ENCODE measurements at regions not wholly inside any gene's neighbourhood (a gene's known extent, or its start where the extent isn't known, plus 50 kb on each side); places are given as distances from the start of the nearest gene placed in this dataset.

- no peak overlapping the region for H3K4me2 ChIP-seq (ENCODE audit: low read length)
- no peak overlapping the region for H2AFZ ChIP-seq (ENCODE audit: low read depth, low read length)
Observed at GRCh38 chr6:66568271-66568670, 861.2 kb upstream of the EYS start.

GRCh38 chr6:66561479-66561878, 854.5 kb upstream of the EYS start:
- no peaks in the 10 kb centered on the region for H3K9me3 ChIP-seq (ENCODE audit: insufficient read depth, low read length)
- H4K20me1 ChIP-seq (ENCODE audit: insufficient read depth, low read length): no peaks in the 10 kb centered on the region
- H3K9ac ChIP-seq (ENCODE audit: low read length): no peak overlapping the region
- no peak overlapping the region for H3K27ac ChIP-seq (ENCODE audit: low read length)
- no peaks in the 10 kb centered on the region for H3K36me3 ChIP-seq (replicated peaks; ENCODE audit: low read depth, low read length)
- H3K27me3 ChIP-seq (ENCODE audit: low read depth, low read length): no peaks in the 10 kb centered on the region
- H3K4me3 ChIP-seq (ENCODE audit: low read length): no peak overlapping the region
- no peak overlapping the region for H2AFZ ChIP-seq (ENCODE audit: low read depth, low read length)
- TF ChIP-seq CTCF (IDR thresholded peaks at IDR 0.05; ENCODE audit: low read depth, low read length): no peak
- no peak for TF ChIP-seq EZH2phosphoT487 (IDR thresholded peaks at IDR 0.05; ENCODE audit: low read depth)
- H3K4me1 ChIP-seq (ENCODE audit: low read length): no peaks in the 10 kb centered on the region
- H3K79me2 ChIP-seq (ENCODE audit: low read length): no peaks in the 10 kb centered on the region
- H3K4me2 ChIP-seq (ENCODE audit: low read length): no peak overlapping the region

More at GRCh38 chr6:66568271-66568670, 861.2 kb upstream of the EYS start:
- Histone ChIP-seq H3K36me3 (replicated peaks; ENCODE audit: low read depth, low read length) (no peaks in the 10 kb centered on the region), H3K4me3 (ENCODE audit: low read length) (no peak overlapping the region), H3K4me1 (ENCODE audit: low read length) (no peaks in the 10 kb centered on the region), H3K27me3 (ENCODE audit: low read depth, low read length) (no peaks in the 10 kb centered on the region), H3K27ac (ENCODE audit: low read length) (no peak overlapping the region), H3K9me3 (ENCODE audit: insufficient read depth, low read length) (no peaks in the 10 kb centered on the region), H4K20me1 (ENCODE audit: insufficient read depth, low read length) (no peaks in the 10 kb centered on the region), H3K9ac (ENCODE audit: low read length) (no peak overlapping the region), H3K79me2 (ENCODE audit: low read length) (no peaks in the 10 kb centered on the region)
- TF ChIP-seq CTCF (IDR thresholded peaks at IDR 0.05; ENCODE audit: low read depth, low read length): peak; percentile 17; the same call in 1 of the 2 replicates
- TF ChIP-seq EZH2phosphoT487 (IDR thresholded peaks at IDR 0.05; ENCODE audit: low read depth): no peak

- TF ChIP-seq EZH2phosphoT487 (IDR thresholded peaks at IDR 0.05; ENCODE audit: low read depth) (no peak), CTCF (IDR thresholded peaks at IDR 0.05; ENCODE audit: low read depth, low read length) (peak; percentile 45)
- H3K27ac ChIP-seq (ENCODE audit: low read length): no peak overlapping the region
- no peak overlapping the region for H3K4me3 ChIP-seq (ENCODE audit: low read length)
- no peaks in the 10 kb centered on the region for H3K36me3 ChIP-seq (replicated peaks; ENCODE audit: low read depth, low read length)
- no peaks in the 10 kb centered on the region; the same call in 1 of the 2 replicates for H3K4me1 ChIP-seq (ENCODE audit: low read length)
- H3K9ac ChIP-seq (ENCODE audit: low read length): no peak overlapping the region
- H3K9me3 ChIP-seq (ENCODE audit: insufficient read depth, low read length): peaks cover 7% of the 10 kb centered on the region; the same call in 1 of the 2 replicates
- no peak overlapping the region for H2AFZ ChIP-seq (ENCODE audit: low read depth, low read length)
- H3K79me2 ChIP-seq (ENCODE audit: low read length): no peaks in the 10 kb centered on the region
- no peaks in the 10 kb centered on the region for H4K20me1 ChIP-seq (ENCODE audit: insufficient read depth, low read length)
- no peak overlapping the region for H3K4me2 ChIP-seq (ENCODE audit: low read length)
- H3K27me3 ChIP-seq (ENCODE audit: low read depth, low read length): no peaks in the 10 kb centered on the region
Observed at GRCh38 chr6:66558189-66558588, 851.2 kb upstream of the EYS start.

- no peak overlapping the region for H2AFZ ChIP-seq (ENCODE audit: low read depth, low read length)
Observed at GRCh38 chr6:66556936-66557335, 849.9 kb upstream of the EYS start.

More at GRCh38 chr6:66556936-66557335, 849.9 kb upstream of the EYS start:
- no peaks in the 10 kb centered on the region for H3K36me3 ChIP-seq (replicated peaks; ENCODE audit: low read depth, low read length)
- no peak for TF ChIP-seq EZH2phosphoT487 (IDR thresholded peaks at IDR 0.05; ENCODE audit: low read depth)
- no peak for TF ChIP-seq CTCF (IDR thresholded peaks at IDR 0.05; ENCODE audit: low read depth, low read length)
- no peak overlapping the region for H3K9ac ChIP-seq (ENCODE audit: low read length)
- H3K27ac ChIP-seq (ENCODE audit: low read length): no peak overlapping the region
- no peaks in the 10 kb centered on the region for H4K20me1 ChIP-seq (ENCODE audit: insufficient read depth, low read length)
- H3K4me3 ChIP-seq (ENCODE audit: low read length): no peak overlapping the region
- H3K9me3 ChIP-seq (ENCODE audit: insufficient read depth, low read length): peaks cover 7% of the 10 kb centered on the region; the same call in 1 of the 2 replicates
- no peaks in the 10 kb centered on the region for H3K79me2 ChIP-seq (ENCODE audit: low read length)
- no peaks in the 10 kb centered on the region for H3K27me3 ChIP-seq (ENCODE audit: low read depth, low read length)
- H3K4me1 ChIP-seq (ENCODE audit: low read length): no peaks in the 10 kb centered on the region; the same call in 1 of the 2 replicates
- no peak overlapping the region for H3K4me2 ChIP-seq (ENCODE audit: low read length)
